AG04449 (cell line): ENCODE measurements at regions not wholly inside any gene's neighbourhood (a gene's known extent, or its start where the extent isn't known, plus 50 kb on each side); places are given as distances from the start of the nearest gene placed in this dataset.

Source experiments
- CTCF ChIA-PET: fragments of 350-600 bp; formaldehyde crosslinking; extraction: SDS; loops from one replicate; lab custom pipeline; 2021; ENCODE audit warnings: antibody characterized with exemption; lab: Yijun Ruan, JAX
- POLR2A ChIA-PET: fragments of 400-600, 350-600 bp; formaldehyde crosslinking; extraction: SDS; loops from one replicate; lab custom pipeline; 2020; ENCODE audit warnings: antibody characterized with exemption, inconsistent platforms; lab: Yijun Ruan, JAX
- DNase-seq: peaks from one replicate; pipeline ENCODE4 v3.0.0-alpha.2; 2010; ENCODE audit warnings: low read depth, low spot score
- H3K4me3 ChIP-seq: 2 replicates; pipeline ENCODE4 v1.5.1; 2011; ENCODE audit warnings: low read depth, mild to moderate bottlenecking, control low read depth, low read length
- CTCF ChIP-seq: IDR thresholded peaks from one replicate; pipeline ENCODE4 v1.5.1; 2011; ENCODE audit warnings: mild to moderate bottlenecking, moderate library complexity, low read length, control low read depth, inconsistent platforms; ENCODE audit not compliant: insufficient read depth; ENCODE audit errors: missing control alignments

DNA sequence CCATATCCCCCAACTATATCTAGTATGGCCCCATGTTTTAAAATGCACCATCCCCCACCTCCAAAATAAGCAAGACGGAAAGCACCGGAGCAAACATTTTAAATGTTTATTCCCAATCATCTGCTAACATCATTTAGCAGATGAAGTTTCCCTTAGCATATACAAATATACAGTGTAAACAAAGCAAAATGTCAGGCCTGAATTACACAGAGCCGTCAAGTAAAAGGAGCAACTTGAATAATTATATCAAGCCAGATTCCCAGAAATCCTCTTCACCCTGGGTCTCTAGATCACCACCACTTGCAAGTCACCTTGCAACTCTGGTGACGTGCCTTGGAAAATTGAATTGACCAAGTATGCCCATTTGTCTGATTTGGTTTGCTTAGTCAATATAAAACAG is 91.6 kb upstream of the COL1A2 start:
- POLR2A ChIA-PET = interaction anchor here (1.1 to 12.9 kb wide), 5 partner anchors 11 to 129 kb away, joined by 3 to 691 read pairs (median 5); partner anchors contain the start of gene COL1A2
- CTCF ChIA-PET = interaction anchor here (1.9 kb wide), 1 partner anchor 133 kb away, joined by 8 read pairs; no protein-coding TSS in a partner anchor

DNA sequence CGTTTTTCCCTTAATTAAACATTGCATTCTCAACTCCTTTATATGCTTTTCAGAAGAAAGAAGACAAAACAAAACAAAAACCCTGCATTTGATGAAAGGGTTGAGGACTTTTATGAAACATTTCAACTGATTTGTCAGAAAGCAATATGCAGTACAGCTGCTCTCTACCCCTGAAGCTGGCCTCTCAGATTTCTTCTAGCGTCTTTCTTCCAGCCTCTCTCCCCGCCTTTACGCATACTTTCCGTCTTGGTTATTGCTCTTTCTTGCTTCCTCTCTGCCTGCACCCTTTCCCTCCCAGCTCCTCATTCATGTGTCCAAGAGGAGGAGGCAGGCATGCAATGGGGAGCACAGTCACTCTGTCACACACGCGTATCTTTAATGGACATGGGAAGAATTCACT is 91.0 kb upstream of the COL1A2 start:
- TF ChIP-seq CTCF = no peak
- POLR2A ChIA-PET = interaction anchor here (0.9 to 12.9 kb wide), 6 partner anchors 10 to 129 kb away, joined by 3 to 691 read pairs (median 5); partner anchors contain the start of gene COL1A2
- peak; percentile 45 for DNase-seq
- H3K4me3 ChIP-seq = no peak overlapping the region; the same call in 1 of the 2 replicates
- CTCF ChIA-PET = interaction anchor here (1.9 kb wide), 1 partner anchor 132 kb away, joined by 8 read pairs; no protein-coding TSS in a partner anchor

More for the DNA sequence above, 91.6 kb upstream of the COL1A2 start:
- no peak for DNase-seq
- TF ChIP-seq CTCF = no peak
- no peak overlapping the region for H3K4me3 ChIP-seq

- no peak for DNase-seq
- POLR2A ChIA-PET = interaction anchor here (12.9 kb wide), 1 partner anchor 95 kb away, joined by 691 read pairs; the partner anchor contains the start of gene COL1A2
- CTCF ChIA-PET = interaction anchor here (1.4 to 1.9 kb wide), 2 partner anchors 22 to 131 kb away, joined by 3 to 8 read pairs; no protein-coding TSS in a partner anchor
- H3K4me3 ChIP-seq = no peak overlapping the region
- TF ChIP-seq CTCF = no peak
Measured at GRCh38 chr7:94304878-94305277, 89.8 kb upstream of the COL1A2 start.

GRCh38 chr7:94305836-94306235 is 88.9 kb upstream of the COL1A2 start:
- POLR2A ChIA-PET = no interaction called here
- CTCF ChIA-PET = interaction anchor here (1.6 kb wide), 1 partner anchor 10 kb away, joined by 4 read pairs; no protein-coding TSS in a partner anchor
- no peak overlapping the region for H3K4me3 ChIP-seq
- TF ChIP-seq CTCF = no peak
- DNase-seq = no peak

- POLR2A ChIA-PET = interaction anchor here (1.0 kb wide), 1 partner anchor 107 kb away, joined by 4 read pairs; no protein-coding TSS in a partner anchor
- no peak overlapping the region for H3K4me3 ChIP-seq
- CTCF ChIA-PET = interaction anchor here (1.0 to 2.4 kb wide), 2 partner anchors 9 to 88 kb away, joined by 3 to 7 read pairs; partner anchors contain the start of gene COL1A2
- no peak for DNase-seq
- no peak for TF ChIP-seq CTCF
Measured at GRCh38 chr7:94307399-94308048, 87.2 kb upstream of the COL1A2 start.

GRCh38 chr7:94311515-94311914 is 83.2 kb upstream of the COL1A2 start:
- H3K4me3 ChIP-seq = no peak overlapping the region
- POLR2A ChIA-PET = no interaction called here
- no peak for TF ChIP-seq CTCF
- CTCF ChIA-PET = no interaction called here
- no peak for DNase-seq
